ENCODE measurements at regions not wholly inside any gene's neighbourhood (a gene's known extent, or its start where the extent isn't known, plus 50 kb on each side); places are given as distances from the start of the nearest gene placed in this dataset.
"Not testable (repeated sequence)": the region's sequence is repeated elsewhere in the genome, so short reads cannot be mapped to it uniquely, and the experiment has no call there.

DNA sequence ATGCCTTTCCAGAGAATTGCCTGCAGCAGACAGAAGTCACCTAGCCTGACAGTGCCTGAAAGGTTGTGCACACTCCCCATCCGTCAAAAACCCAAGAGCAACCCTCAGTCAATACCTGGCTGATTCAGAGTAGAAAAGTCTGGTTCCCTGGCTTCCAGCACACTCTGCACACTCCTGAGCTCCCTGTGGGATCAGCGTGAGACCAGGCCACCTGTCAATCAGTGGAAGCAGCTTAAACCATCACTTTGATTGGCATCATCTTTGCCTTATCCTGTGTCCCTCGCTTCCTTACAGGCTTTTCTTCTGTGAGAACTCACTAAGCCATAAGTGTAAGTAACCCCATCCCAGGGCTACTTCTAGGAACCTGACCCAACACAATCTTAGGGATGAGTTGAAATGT, 109.8 kb downstream of the ACTL7B start:
- no peaks in the 10 kb centered on the region for H3K4me1 ChIP-seq (ENCODE audit: control extremely low read depth in 1 of 4, control insufficient read depth in 4 of 4, insufficient read depth in 4 of 4, low read length in 3 of 4)
- POLR2A ChIA-PET: no interaction called here
- no peak for DNase-seq
- H3K36me3 ChIP-seq (ENCODE audit: control insufficient read depth in 4 of 4, insufficient read depth in 4 of 4, low read length in 3 of 4): no peaks in the 10 kb centered on the region
- H3K9me3 ChIP-seq (ENCODE audit: control extremely low read depth in 1 of 5, control insufficient read depth in 4 of 5, insufficient read depth in 2 of 5, low read depth in 1 of 5, low read length in 4 of 5): no peaks in the 10 kb centered on the region
- no peak overlapping the region for H3K4me3 ChIP-seq (ENCODE audit: control insufficient read depth in 1 of 7, extremely low read depth in 1 of 7, insufficient read depth in 4 of 7, low read depth in 2 of 7, low read length in 6 of 7)
- CTCF ChIA-PET: interaction anchor here (1.3 kb wide), 1 partner anchor 10 kb away, joined by 4 read pairs; no protein-coding TSS in a partner anchor
- H3K27me3 ChIP-seq (replicated peaks in 2 of 5; ENCODE audit: control insufficient read depth in 4 of 5, insufficient read depth in 5 of 5, low read length in 4 of 5): no peaks in the 10 kb centered on the region
- WGBS (ENCODE audit: insufficient coverage): 86% methylated on average over 2 of the region's 3 CpGs
- no peak overlapping the region for H3K27ac ChIP-seq (ENCODE audit: insufficient read depth in 1 of 2, low read depth in 1 of 2, low read length in 2 of 2, poor library complexity in 1 of 2, severe bottlenecking in 2 of 2)

DNA sequence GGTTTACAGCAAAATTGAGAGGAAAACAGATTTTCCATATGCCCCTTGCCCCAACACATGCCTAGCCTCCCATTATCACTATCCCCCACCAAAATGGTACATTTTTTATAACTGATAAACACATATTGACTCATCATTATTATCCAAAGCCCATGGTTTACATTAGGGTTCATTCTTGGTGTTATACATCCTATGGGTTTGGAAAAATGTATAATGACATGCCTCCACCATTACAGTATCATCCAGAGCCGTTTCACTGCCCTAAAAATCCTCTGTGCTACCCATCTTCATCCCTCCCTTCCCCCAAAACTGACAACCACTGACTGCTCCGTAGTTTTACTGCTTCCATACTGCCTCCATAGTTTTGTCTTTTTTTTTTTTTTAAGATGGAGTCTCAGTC, 111.1 kb downstream of the ACTL7B start:
- DNase-seq: no peak
- POLR2A ChIA-PET: no interaction called here
- H3K27ac ChIP-seq (ENCODE audit: insufficient read depth in 1 of 2, low read depth in 1 of 2, low read length in 2 of 2, poor library complexity in 1 of 2, severe bottlenecking in 2 of 2): no peak overlapping the region
- no peak overlapping the region for H3K4me3 ChIP-seq (ENCODE audit: control insufficient read depth in 1 of 7, extremely low read depth in 1 of 7, insufficient read depth in 4 of 7, low read depth in 2 of 7, low read length in 6 of 7)
- WGBS (ENCODE audit: insufficient coverage): 100% methylated on average over 1 of the region's 2 CpGs
- H3K36me3 ChIP-seq (ENCODE audit: control insufficient read depth in 4 of 4, insufficient read depth in 4 of 4, low read length in 3 of 4): no peaks in the 10 kb centered on the region
- no peaks in the 10 kb centered on the region for H3K9me3 ChIP-seq (ENCODE audit: control extremely low read depth in 1 of 5, control insufficient read depth in 4 of 5, insufficient read depth in 2 of 5, low read depth in 1 of 5, low read length in 4 of 5)
- H3K27me3 ChIP-seq (replicated peaks in 2 of 5; ENCODE audit: control insufficient read depth in 4 of 5, insufficient read depth in 5 of 5, low read length in 4 of 5): no peaks in the 10 kb centered on the region
- H3K4me1 ChIP-seq (ENCODE audit: control extremely low read depth in 1 of 4, control insufficient read depth in 4 of 4, insufficient read depth in 4 of 4, low read length in 3 of 4): no peaks in the 10 kb centered on the region
- CTCF ChIA-PET: interaction anchor here (1.8 kb wide), 1 partner anchor 17 kb away, joined by 6 read pairs; no protein-coding TSS in a partner anchor

DNA sequence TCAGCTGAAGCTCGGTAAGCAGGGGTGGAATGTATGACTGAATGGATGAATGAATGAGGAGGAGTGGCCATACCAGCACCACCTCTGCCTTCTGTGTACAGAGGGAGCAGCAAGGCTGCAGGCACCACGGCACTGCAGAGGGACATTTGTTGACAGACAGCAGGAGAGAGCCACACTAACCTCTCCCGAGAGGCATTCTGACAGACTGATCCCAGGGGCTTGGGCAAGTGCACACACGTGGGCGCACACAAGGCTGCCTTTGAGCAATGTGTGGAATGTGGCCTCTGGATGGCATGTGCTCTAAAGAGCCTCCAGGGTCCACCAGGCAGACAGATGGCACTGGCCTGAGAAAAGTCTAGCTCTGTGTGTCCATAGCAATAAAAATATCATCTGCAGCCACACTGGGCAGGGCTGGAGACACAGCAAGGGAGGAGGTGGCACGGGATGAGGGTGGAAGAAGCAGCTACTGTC, 111.8 kb downstream of the ACTL7B start:
- no peak overlapping the region for H3K4me3 ChIP-seq (ENCODE audit: control insufficient read depth in 1 of 7, extremely low read depth in 1 of 7, insufficient read depth in 4 of 7, low read depth in 2 of 7, low read length in 6 of 7)
- CTCF ChIA-PET: interaction anchor here (1.8 kb wide), 1 partner anchor 18 kb away, joined by 6 read pairs; no protein-coding TSS in a partner anchor
- H3K27me3 ChIP-seq (replicated peaks in 2 of 5; ENCODE audit: control insufficient read depth in 4 of 5, insufficient read depth in 5 of 5, low read length in 4 of 5): no peaks in the 10 kb centered on the region
- H3K9me3 ChIP-seq (ENCODE audit: control extremely low read depth in 1 of 5, control insufficient read depth in 4 of 5, insufficient read depth in 2 of 5, low read depth in 1 of 5, low read length in 4 of 5): no peaks in the 10 kb centered on the region
- H3K4me1 ChIP-seq (ENCODE audit: control extremely low read depth in 1 of 4, control insufficient read depth in 4 of 4, insufficient read depth in 4 of 4, low read length in 3 of 4): no peaks in the 10 kb centered on the region
- H3K36me3 ChIP-seq (ENCODE audit: control insufficient read depth in 4 of 4, insufficient read depth in 4 of 4, low read length in 3 of 4): no peaks in the 10 kb centered on the region
- POLR2A ChIA-PET: no interaction called here
- no peak for DNase-seq
- H3K27ac ChIP-seq (ENCODE audit: insufficient read depth in 1 of 2, low read depth in 1 of 2, low read length in 2 of 2, poor library complexity in 1 of 2, severe bottlenecking in 2 of 2): no peak overlapping the region
- 98% methylated on average over 6 of the region's 6 CpGs for WGBS (ENCODE audit: insufficient coverage)

DNA sequence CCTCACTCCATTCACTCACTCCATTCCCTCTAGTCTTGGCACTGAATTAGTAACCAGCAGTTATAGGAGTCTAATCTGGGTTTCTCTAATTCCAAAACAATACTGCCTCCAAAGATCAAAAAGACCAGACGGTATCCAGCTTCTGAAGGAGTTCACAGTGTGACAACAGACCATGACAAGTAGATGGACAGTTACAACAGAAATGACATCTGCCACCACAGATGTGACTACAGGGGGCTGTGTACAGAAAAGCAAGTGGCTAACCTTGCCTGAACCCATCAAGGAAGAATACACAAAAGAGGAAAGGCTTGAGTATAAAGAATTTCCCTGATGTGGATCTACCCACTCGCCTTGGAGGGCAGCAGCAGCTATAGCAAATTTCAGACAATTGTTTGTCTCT, 112.4 kb downstream of the ACTL7B start:
- POLR2A ChIA-PET: no interaction called here
- DNase-seq: no peak

DNA sequence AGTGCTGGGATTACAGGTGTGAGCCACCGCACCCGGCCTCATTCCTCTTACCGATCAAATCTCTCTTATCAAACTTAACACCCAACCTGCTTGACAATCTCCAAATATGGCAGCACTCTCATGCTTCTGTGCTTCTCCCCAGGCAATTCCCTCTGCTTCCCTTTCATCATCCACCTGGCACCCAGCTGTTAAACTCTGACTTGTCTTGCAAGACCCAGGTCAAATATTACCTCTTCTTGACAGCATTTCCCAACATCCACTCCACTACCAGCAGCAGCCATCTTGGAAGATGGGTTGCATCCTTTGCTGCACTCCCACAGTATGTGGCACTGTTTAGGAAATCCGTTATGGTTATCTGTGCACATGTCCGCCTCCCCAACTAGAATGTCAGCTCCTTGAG, 113.6 kb downstream of the ACTL7B start:
- ChIA-PET POLR2A (no interaction called here), CTCF (no interaction called here)
- H3K9me3 ChIP-seq (ENCODE audit: control extremely low read depth in 1 of 5, control insufficient read depth in 4 of 5, insufficient read depth in 2 of 5, low read depth in 1 of 5, low read length in 4 of 5): no peaks in the 10 kb centered on the region
- H3K4me1 ChIP-seq (ENCODE audit: control extremely low read depth in 1 of 4, control insufficient read depth in 4 of 4, insufficient read depth in 4 of 4, low read length in 3 of 4): no peaks in the 10 kb centered on the region
- DNase-seq: no peak
- WGBS (ENCODE audit: insufficient coverage): 87% methylated on average over 5 of the region's 5 CpGs
- no peak overlapping the region for H3K4me3 ChIP-seq (ENCODE audit: control insufficient read depth in 1 of 7, extremely low read depth in 1 of 7, insufficient read depth in 4 of 7, low read depth in 2 of 7, low read length in 6 of 7)
- H3K36me3 ChIP-seq (ENCODE audit: control insufficient read depth in 4 of 4, insufficient read depth in 4 of 4, low read length in 3 of 4): no peaks in the 10 kb centered on the region
- no peak overlapping the region for H3K27ac ChIP-seq (ENCODE audit: insufficient read depth in 1 of 2, low read depth in 1 of 2, low read length in 2 of 2, poor library complexity in 1 of 2, severe bottlenecking in 2 of 2)
- no peaks in the 10 kb centered on the region for H3K27me3 ChIP-seq (replicated peaks in 2 of 5; ENCODE audit: control insufficient read depth in 4 of 5, insufficient read depth in 5 of 5, low read length in 4 of 5)

More for the DNA sequence above, 112.4 kb downstream of the ACTL7B start:
- H3K27ac ChIP-seq (ENCODE audit: insufficient read depth in 1 of 2, low read depth in 1 of 2, low read length in 2 of 2, poor library complexity in 1 of 2, severe bottlenecking in 2 of 2): no peak overlapping the region
- H3K36me3 ChIP-seq (ENCODE audit: control insufficient read depth in 4 of 4, insufficient read depth in 4 of 4, low read length in 3 of 4): no peaks in the 10 kb centered on the region
- H3K4me1 ChIP-seq (ENCODE audit: control extremely low read depth in 1 of 4, control insufficient read depth in 4 of 4, insufficient read depth in 4 of 4, low read length in 3 of 4): no peaks in the 10 kb centered on the region
- WGBS (ENCODE audit: insufficient coverage): 100% methylated on average over 1 of the region's 2 CpGs
- H3K27me3 ChIP-seq (replicated peaks in 2 of 5; ENCODE audit: control insufficient read depth in 4 of 5, insufficient read depth in 5 of 5, low read length in 4 of 5): no peaks in the 10 kb centered on the region
- H3K4me3 ChIP-seq (ENCODE audit: control insufficient read depth in 1 of 7, extremely low read depth in 1 of 7, insufficient read depth in 4 of 7, low read depth in 2 of 7, low read length in 6 of 7): no peak overlapping the region
- CTCF ChIA-PET: interaction anchor here (1.8 kb wide), 1 partner anchor 18 kb away, joined by 6 read pairs; no protein-coding TSS in a partner anchor
- no peaks in the 10 kb centered on the region for H3K9me3 ChIP-seq (ENCODE audit: control extremely low read depth in 1 of 5, control insufficient read depth in 4 of 5, insufficient read depth in 2 of 5, low read depth in 1 of 5, low read length in 4 of 5)

DNA sequence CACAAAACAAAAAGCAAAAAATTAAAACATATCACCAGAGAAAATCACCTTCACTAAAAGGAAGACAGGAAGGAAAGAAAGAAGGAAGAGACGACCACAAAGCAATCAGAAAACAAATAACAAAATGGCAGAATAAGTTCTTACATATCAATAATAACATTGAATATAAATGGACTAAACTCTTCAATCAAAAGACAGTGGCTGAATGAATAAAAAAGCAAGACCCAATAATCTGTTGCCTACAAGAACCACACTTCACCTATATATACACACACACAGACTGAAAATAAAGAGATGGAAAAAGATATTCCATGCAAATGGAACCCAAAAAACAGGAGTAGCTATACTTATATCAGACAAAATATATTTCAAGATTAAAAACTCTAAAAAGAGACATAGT, 124.5 kb downstream of the ACTL7B start:
- CTCF ChIA-PET: interaction anchor here (1.3 kb wide), 1 partner anchor 30 kb away, joined by 3 read pairs; no protein-coding TSS in a partner anchor
- no CpG with 5 or more reads among the region's 1 CpG for WGBS (ENCODE audit: insufficient coverage)
- H3K27me3 ChIP-seq (replicated peaks in 2 of 5; ENCODE audit: control insufficient read depth in 4 of 5, insufficient read depth in 5 of 5, low read length in 4 of 5); H3K36me3 ChIP-seq (ENCODE audit: control insufficient read depth in 4 of 4, insufficient read depth in 4 of 4, low read length in 3 of 4); POLR2A ChIA-PET; H3K9me3 ChIP-seq (ENCODE audit: control extremely low read depth in 1 of 5, control insufficient read depth in 4 of 5, insufficient read depth in 2 of 5, low read depth in 1 of 5, low read length in 4 of 5); H3K27ac ChIP-seq (ENCODE audit: insufficient read depth in 1 of 2, low read depth in 1 of 2, low read length in 2 of 2, poor library complexity in 1 of 2, severe bottlenecking in 2 of 2); H3K4me1 ChIP-seq (ENCODE audit: control extremely low read depth in 1 of 4, control insufficient read depth in 4 of 4, insufficient read depth in 4 of 4, low read length in 3 of 4); DNase-seq; H3K4me3 ChIP-seq (ENCODE audit: control insufficient read depth in 1 of 7, extremely low read depth in 1 of 7, insufficient read depth in 4 of 7, low read depth in 2 of 7, low read length in 6 of 7): not testable (repeated sequence)

DNA sequence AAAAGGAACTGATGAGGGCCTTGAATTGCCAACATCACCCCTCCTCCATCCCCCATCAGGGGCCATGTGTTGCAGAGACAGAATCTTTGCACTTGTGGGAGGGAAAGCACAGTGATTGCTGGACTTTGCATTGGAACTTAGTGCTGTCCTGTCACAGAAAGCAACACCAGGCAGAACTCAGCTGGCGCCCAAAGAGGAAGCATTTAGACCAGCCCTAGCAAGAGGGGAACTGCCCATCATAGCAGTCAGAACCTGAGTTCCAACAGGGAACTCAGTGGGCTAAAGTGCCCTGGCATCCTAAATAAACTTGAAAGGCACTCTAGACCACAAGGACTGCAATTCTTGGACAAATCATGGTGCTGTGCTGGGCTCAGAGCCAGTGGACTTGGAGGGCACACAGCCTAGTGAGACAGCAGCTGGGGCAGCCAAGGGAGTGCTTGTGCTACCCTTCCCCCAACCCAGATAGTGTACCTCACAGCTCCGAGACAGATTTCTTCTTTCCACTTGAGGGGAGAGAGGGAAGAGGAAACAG, 128.1 kb downstream of the ACTL7B start:
- H3K4me1 ChIP-seq (ENCODE audit: control extremely low read depth in 1 of 4, control insufficient read depth in 4 of 4, insufficient read depth in 4 of 4, low read length in 3 of 4): peaks cover 0 to 10% (median 5%) of the 10 kb centered on the region in 4 experiments
- POLR2A ChIA-PET: no interaction called here
- CTCF ChIA-PET: interaction anchor here (1.3 kb wide), 1 partner anchor 19 kb away, joined by 3 read pairs; no protein-coding TSS in a partner anchor
- no peaks in the 10 kb centered on the region for H3K36me3 ChIP-seq (ENCODE audit: control insufficient read depth in 4 of 4, insufficient read depth in 4 of 4, low read length in 3 of 4)
- 15% methylated on average over 1 of the region's 2 CpGs for WGBS (ENCODE audit: insufficient coverage)
- peak in 2 of 3 donors; percentile 24 to 52 for DNase-seq
- H3K9me3 ChIP-seq (ENCODE audit: control extremely low read depth in 1 of 5, control insufficient read depth in 4 of 5, insufficient read depth in 2 of 5, low read depth in 1 of 5, low read length in 4 of 5): peaks cover 0 to 5% (median 0%) of the 10 kb centered on the region in 5 experiments
- no peak overlapping the region for H3K4me3 ChIP-seq (ENCODE audit: control insufficient read depth in 1 of 7, extremely low read depth in 1 of 7, insufficient read depth in 4 of 7, low read depth in 2 of 7, low read length in 6 of 7)
- no peak overlapping the region for H3K27ac ChIP-seq (ENCODE audit: insufficient read depth in 1 of 2, low read depth in 1 of 2, low read length in 2 of 2, poor library complexity in 1 of 2, severe bottlenecking in 2 of 2)
- H3K27me3 ChIP-seq (replicated peaks in 2 of 5; ENCODE audit: control insufficient read depth in 4 of 5, insufficient read depth in 5 of 5, low read length in 4 of 5): no peaks in the 10 kb centered on the region

Data from common myeloid progenitor, CD34-positive (primary cell).